ENCODE measurements at regions not wholly inside any gene's neighbourhood (a gene's known extent, or its start where the extent isn't known, plus 50 kb on each side); places are given as distances from the start of the nearest gene placed in this dataset.
A peak's percentile ranks its signal among the peaks of the same experiment; 100 is the strongest.
"Not testable (repeated sequence)": the region's sequence is repeated elsewhere in the genome, so short reads cannot be mapped to it uniquely, and the experiment has no call there.

- Histone ChIP-seq H3K27ac (ENCODE audit: low read length) (no peak overlapping the region), H3K9me3 (ENCODE audit: control insufficient read depth, low read depth, low read length) (no peaks in the 10 kb centered on the region), H3K4me1 (ENCODE audit: control insufficient read depth, insufficient read depth, low read length) (no peaks in the 10 kb centered on the region), H3K4me3 (ENCODE audit: low read length) (no peak overlapping the region), H3K36me3 (ENCODE audit: control insufficient read depth, insufficient read depth, low read length) (no peaks in the 10 kb centered on the region), H3K27me3 (ENCODE audit: control insufficient read depth, insufficient read depth, low read length) (no peaks in the 10 kb centered on the region)
- no peak for DNase-seq
These were observed 79.0 kb upstream of the C3orf49 start for GRCh38 chr3:63740116-63740515.

DNA sequence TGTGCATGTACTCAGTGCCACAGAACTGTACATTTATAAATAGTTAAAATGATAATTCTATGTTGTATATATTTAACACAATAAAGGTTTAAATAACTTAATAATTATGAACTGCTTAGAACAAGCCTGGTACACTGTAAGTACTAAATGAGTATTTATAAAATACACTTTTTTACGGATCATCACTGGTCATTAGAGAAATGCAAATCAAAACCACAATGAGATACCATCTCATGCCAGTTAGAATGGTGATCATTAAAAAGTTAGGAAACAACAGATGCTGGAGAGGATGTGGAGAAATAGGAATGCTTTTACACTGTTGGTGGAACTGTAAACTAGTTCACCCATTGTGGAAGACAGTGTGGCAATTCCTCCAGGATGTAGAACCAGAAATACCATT lies 74.4 kb upstream of the C3orf49 start:
- H3K27me3 ChIP-seq (ENCODE audit: control insufficient read depth, insufficient read depth, low read length); H3K36me3 ChIP-seq (ENCODE audit: control insufficient read depth, insufficient read depth, low read length); H3K27ac ChIP-seq (ENCODE audit: low read length); DNase-seq; H3K4me3 ChIP-seq (ENCODE audit: low read length); H3K4me1 ChIP-seq (ENCODE audit: control insufficient read depth, insufficient read depth, low read length); H3K9me3 ChIP-seq (ENCODE audit: control insufficient read depth, low read depth, low read length): not testable (repeated sequence)
- no CpG with 5 or more reads among the region's 1 CpG for WGBS (ENCODE audit: insufficient coverage, low lambda C conversion rate)

- H3K36me3 ChIP-seq (ENCODE audit: control insufficient read depth, insufficient read depth, low read length), result no peaks in the 10 kb centered on the region
- H3K4me1 ChIP-seq (ENCODE audit: control insufficient read depth, insufficient read depth, low read length), result no peaks in the 10 kb centered on the region
- H3K27ac ChIP-seq (ENCODE audit: low read length), result no peak overlapping the region
- H3K27me3 ChIP-seq (ENCODE audit: control insufficient read depth, insufficient read depth, low read length), result no peaks in the 10 kb centered on the region
- DNase-seq, result no peak
- H3K9me3 ChIP-seq (ENCODE audit: control insufficient read depth, low read depth, low read length), result no peaks in the 10 kb centered on the region
- no peak overlapping the region for H3K4me3 ChIP-seq (ENCODE audit: low read length)
- 92% methylated on average over 2 of the region's 2 CpGs for WGBS (ENCODE audit: insufficient coverage, low lambda C conversion rate)
These were observed 73.3 kb upstream of the C3orf49 start for GRCh38 chr3:63745757-63746156.

- H3K9me3 ChIP-seq (ENCODE audit: control insufficient read depth, low read depth, low read length), result no peaks in the 10 kb centered on the region
These were observed 72.9 kb upstream of the C3orf49 start for GRCh38 chr3:63746211-63746610.

DNA sequence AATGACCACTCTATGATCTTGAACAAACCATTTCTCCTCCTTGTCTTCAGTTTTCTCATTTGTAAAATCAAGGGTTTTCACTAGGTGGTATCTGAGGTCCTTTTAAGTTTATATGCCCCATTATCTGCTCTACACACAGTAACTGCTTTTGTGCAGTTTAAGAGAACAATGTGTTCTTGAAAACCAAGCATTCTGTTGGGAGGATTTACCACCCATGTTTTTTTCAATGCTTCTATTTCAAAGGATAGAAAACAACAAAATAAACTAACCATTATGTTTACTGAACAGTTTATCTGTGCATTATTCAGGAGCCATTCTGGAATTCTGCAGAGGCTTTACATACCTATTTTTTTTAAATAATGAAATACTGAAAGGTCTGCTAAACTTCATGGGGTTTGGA lies 67.6 kb upstream of the C3orf49 start:
- Histone ChIP-seq H3K9me3 (ENCODE audit: control insufficient read depth, low read depth, low read length) (no peaks in the 10 kb centered on the region), H3K4me1 (ENCODE audit: control insufficient read depth, insufficient read depth, low read length) (no peaks in the 10 kb centered on the region), H3K36me3 (ENCODE audit: control insufficient read depth, insufficient read depth, low read length) (no peaks in the 10 kb centered on the region), H3K27me3 (ENCODE audit: control insufficient read depth, insufficient read depth, low read length) (no peaks in the 10 kb centered on the region), H3K27ac (ENCODE audit: low read length) (no peak overlapping the region), H3K4me3 (ENCODE audit: low read length) (no peak overlapping the region)
- DNase-seq, result no peak

More at GRCh38 chr3:63746211-63746610, 72.9 kb upstream of the C3orf49 start:
- H3K36me3 ChIP-seq (ENCODE audit: control insufficient read depth, insufficient read depth, low read length), result no peaks in the 10 kb centered on the region
- DNase-seq, result no peak
- H3K27me3 ChIP-seq (ENCODE audit: control insufficient read depth, insufficient read depth, low read length), result no peaks in the 10 kb centered on the region
- no peak overlapping the region for H3K27ac ChIP-seq (ENCODE audit: low read length)
- H3K4me3 ChIP-seq (ENCODE audit: low read length), result no peak overlapping the region
- H3K4me1 ChIP-seq (ENCODE audit: control insufficient read depth, insufficient read depth, low read length), result no peaks in the 10 kb centered on the region

DNA sequence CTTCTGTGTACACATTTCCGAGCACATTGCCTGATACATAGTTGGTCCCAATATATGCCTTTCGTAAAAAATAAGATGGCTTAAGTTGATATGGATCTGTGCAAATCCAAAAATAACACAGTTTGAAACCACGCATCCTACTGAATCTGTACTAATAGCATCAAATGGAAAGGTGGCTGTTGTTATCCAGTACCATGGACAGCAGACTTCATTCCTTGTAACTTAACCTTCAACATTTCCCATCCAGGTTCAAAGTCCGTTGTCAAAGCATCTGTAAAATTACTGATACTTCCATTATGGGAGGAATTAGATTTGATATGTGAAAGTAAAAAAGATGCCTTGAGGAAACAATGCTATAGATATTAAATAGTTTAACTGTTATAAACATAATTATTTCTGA lies 65.5 kb upstream of the C3orf49 start:
- H3K27ac ChIP-seq (ENCODE audit: low read length), result no peak overlapping the region
- no peaks in the 10 kb centered on the region for H3K4me1 ChIP-seq (ENCODE audit: control insufficient read depth, insufficient read depth, low read length)
- DNase-seq, result peak in 1 of 2 donors; percentile 42
- WGBS (ENCODE audit: insufficient coverage, low lambda C conversion rate), result 45% methylated on average over 4 of the region's 4 CpGs
- H3K27me3 ChIP-seq (ENCODE audit: control insufficient read depth, insufficient read depth, low read length), result no peaks in the 10 kb centered on the region
- H3K36me3 ChIP-seq (ENCODE audit: control insufficient read depth, insufficient read depth, low read length), result no peaks in the 10 kb centered on the region
- H3K4me3 ChIP-seq (ENCODE audit: low read length), result no peak overlapping the region
- H3K9me3 ChIP-seq (ENCODE audit: control insufficient read depth, low read depth, low read length), result no peaks in the 10 kb centered on the region

DNA sequence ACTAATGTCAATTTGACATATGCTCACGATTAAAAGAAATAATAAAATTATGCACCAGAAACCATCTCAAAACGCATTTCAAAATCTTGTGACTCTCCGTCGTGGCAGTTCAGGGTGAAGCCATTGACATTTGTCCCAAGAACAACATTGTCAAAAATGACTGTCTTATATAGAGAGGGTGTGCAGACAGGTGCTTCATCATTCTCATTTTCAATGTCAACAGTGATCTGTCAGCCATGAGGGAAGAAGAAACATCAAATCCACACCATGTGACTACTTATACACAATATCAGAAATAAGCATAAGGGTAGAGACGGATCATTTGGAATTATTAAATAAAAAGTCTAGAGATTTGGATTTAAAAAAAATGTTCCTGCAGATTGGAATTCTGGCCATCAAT lies 65.1 kb upstream of the C3orf49 start:
- H3K36me3 ChIP-seq (ENCODE audit: control insufficient read depth, insufficient read depth, low read length), result no peaks in the 10 kb centered on the region
- H3K27ac ChIP-seq (ENCODE audit: low read length), result no peak overlapping the region
- no peaks in the 10 kb centered on the region for H3K4me1 ChIP-seq (ENCODE audit: control insufficient read depth, insufficient read depth, low read length)
- no peak overlapping the region for H3K4me3 ChIP-seq (ENCODE audit: low read length)
- 83% methylated on average over 2 of the region's 5 CpGs for WGBS (ENCODE audit: insufficient coverage, low lambda C conversion rate)
- DNase-seq, result no peak
- H3K9me3 ChIP-seq (ENCODE audit: control insufficient read depth, low read depth, low read length), result no peaks in the 10 kb centered on the region
- no peaks in the 10 kb centered on the region for H3K27me3 ChIP-seq (ENCODE audit: control insufficient read depth, insufficient read depth, low read length)

GRCh38 chr3:63762180-63762579 lies 56.9 kb upstream of the C3orf49 start:
- H3K27me3 ChIP-seq (ENCODE audit: control insufficient read depth, insufficient read depth, low read length), result no peaks in the 10 kb centered on the region
- H3K36me3 ChIP-seq (ENCODE audit: control insufficient read depth, insufficient read depth, low read length), result no peaks in the 10 kb centered on the region
- H3K9me3 ChIP-seq (ENCODE audit: control insufficient read depth, low read depth, low read length), result no peaks in the 10 kb centered on the region
- no peak overlapping the region for H3K27ac ChIP-seq (ENCODE audit: low read length)
- DNase-seq, result no peak
- H3K4me1 ChIP-seq (ENCODE audit: control insufficient read depth, insufficient read depth, low read length), result no peaks in the 10 kb centered on the region
- no peak overlapping the region for H3K4me3 ChIP-seq (ENCODE audit: low read length)
- no CpG with 5 or more reads among the region's 1 CpG for WGBS (ENCODE audit: insufficient coverage, low lambda C conversion rate)

DNA sequence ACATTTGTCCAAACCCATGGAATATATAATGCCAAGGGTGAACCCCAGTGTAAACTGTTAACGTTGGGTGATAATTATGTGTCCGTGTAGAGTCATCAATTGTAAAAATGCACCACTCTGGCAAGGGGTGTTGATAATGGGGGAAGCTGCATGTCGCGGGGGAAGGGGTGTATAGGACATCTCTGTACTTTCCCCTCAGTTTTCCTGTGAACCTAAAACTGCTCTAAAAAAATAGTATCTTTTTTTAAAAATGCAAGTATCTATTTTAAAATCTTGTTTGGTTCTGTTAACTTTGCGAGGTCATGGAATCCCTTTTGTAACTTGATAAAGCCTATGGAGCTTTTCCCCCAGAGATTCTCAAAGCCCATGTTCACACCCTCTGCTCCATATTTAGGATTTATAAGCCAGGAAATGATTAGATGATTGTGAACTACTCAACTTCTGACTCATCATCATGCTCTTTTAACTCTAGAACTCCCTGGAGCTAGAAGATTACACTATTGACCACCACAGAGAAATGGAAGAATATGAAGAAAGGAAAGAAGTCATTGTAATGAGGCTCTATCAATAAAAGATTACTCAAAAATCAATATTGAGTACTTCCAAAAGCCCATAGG lies 56.1 kb upstream of the C3orf49 start:
- H3K27me3 ChIP-seq (ENCODE audit: control insufficient read depth, insufficient read depth, low read length), result no peaks in the 10 kb centered on the region
- DNase-seq, result no peak
- H3K27ac ChIP-seq (ENCODE audit: low read length), result no peak overlapping the region
- H3K9me3 ChIP-seq (ENCODE audit: control insufficient read depth, low read depth, low read length), result no peaks in the 10 kb centered on the region
- no peaks in the 10 kb centered on the region for H3K4me1 ChIP-seq (ENCODE audit: control insufficient read depth, insufficient read depth, low read length)
- H3K36me3 ChIP-seq (ENCODE audit: control insufficient read depth, insufficient read depth, low read length), result no peaks in the 10 kb centered on the region
- H3K4me3 ChIP-seq (ENCODE audit: low read length), result no peak overlapping the region
- 78% methylated on average over 1 of the region's 5 CpGs for WGBS (ENCODE audit: insufficient coverage, low lambda C conversion rate)

DNA sequence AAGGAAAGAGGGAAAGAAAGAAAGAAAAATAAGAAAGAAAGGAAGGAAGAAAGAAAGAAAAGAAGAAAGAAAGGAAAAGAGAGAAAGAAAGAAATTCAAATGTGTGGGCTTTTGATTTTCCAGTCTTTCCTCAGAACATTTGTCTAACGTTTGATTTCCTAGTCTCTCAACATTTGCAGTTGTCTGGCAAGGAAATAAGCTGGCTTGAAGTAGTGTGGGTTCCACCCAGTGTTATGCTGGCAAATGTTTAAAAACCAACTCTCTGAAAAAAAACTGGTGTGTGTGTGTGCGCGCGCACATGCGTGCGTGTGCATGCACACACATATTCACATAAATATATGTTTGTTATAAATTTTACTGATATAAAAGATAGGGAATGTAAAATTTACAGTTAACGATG lies 54.6 kb upstream of the C3orf49 start:
- Histone ChIP-seq H3K27me3 (ENCODE audit: control insufficient read depth, insufficient read depth, low read length) (no peaks in the 10 kb centered on the region), H3K4me1 (ENCODE audit: control insufficient read depth, insufficient read depth, low read length) (no peaks in the 10 kb centered on the region), H3K9me3 (ENCODE audit: control insufficient read depth, low read depth, low read length) (no peaks in the 10 kb centered on the region), H3K27ac (ENCODE audit: low read length) (no peak overlapping the region), H3K4me3 (ENCODE audit: low read length) (no peak overlapping the region), H3K36me3 (ENCODE audit: control insufficient read depth, insufficient read depth, low read length) (no peaks in the 10 kb centered on the region)
- no peak for DNase-seq
- 92% methylated on average over 4 of the region's 7 CpGs for WGBS (ENCODE audit: insufficient coverage, low lambda C conversion rate)

DNA sequence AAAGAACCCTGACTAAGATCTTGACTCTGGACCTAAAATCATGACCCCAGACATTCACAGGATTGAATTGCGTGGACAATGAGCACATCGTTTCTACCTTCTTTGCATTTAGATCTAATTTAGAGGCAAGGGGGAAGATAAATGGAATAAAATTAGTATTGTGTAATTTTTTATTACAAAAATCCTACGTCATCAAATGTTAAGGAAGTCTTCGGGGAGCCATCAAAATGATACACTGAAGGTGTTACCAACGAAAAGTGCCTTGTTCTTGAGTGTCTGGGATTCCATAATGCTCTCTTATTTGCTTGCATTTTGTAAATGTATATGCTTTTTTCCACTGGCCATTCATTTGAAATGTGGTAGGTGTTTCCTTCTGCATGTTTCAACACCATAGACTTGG lies 52.8 kb upstream of the C3orf49 start:
- Histone ChIP-seq H3K27ac (ENCODE audit: low read length) (no peak overlapping the region), H3K27me3 (ENCODE audit: control insufficient read depth, insufficient read depth, low read length) (no peaks in the 10 kb centered on the region), H3K4me1 (ENCODE audit: control insufficient read depth, insufficient read depth, low read length) (no peaks in the 10 kb centered on the region), H3K36me3 (ENCODE audit: control insufficient read depth, insufficient read depth, low read length) (no peaks in the 10 kb centered on the region), H3K9me3 (ENCODE audit: control insufficient read depth, low read depth, low read length) (no peaks in the 10 kb centered on the region), H3K4me3 (ENCODE audit: low read length) (no peak overlapping the region)
- 96% methylated on average over 4 of the region's 5 CpGs for WGBS (ENCODE audit: insufficient coverage, low lambda C conversion rate)
- no peak for DNase-seq
